IPS-15b (cell line): ENCODE measurements at regions not wholly inside any gene's neighbourhood (a gene's known extent, or its start where the extent isn't known, plus 50 kb on each side); places are given as distances from the start of the nearest gene placed in this dataset.

Source experiments
- H3K27me3 ChIP-seq: one replicate; pipeline ENCODE4 v1.6.1; 2013; ENCODE audit warnings: low read length; ENCODE audit not compliant: control insufficient read depth, insufficient read depth
- H3K36me3 ChIP-seq: one replicate; pipeline ENCODE4 v1.6.1; 2013; ENCODE audit warnings: low read length; ENCODE audit not compliant: control insufficient read depth, insufficient read depth
- H3K4me1 ChIP-seq: one replicate; pipeline ENCODE4 v1.6.1; 2013; ENCODE audit warnings: mild to moderate bottlenecking, low read length; ENCODE audit not compliant: control insufficient read depth, insufficient read depth
- H3K4me3 ChIP-seq: one replicate; pipeline ENCODE4 v1.5.1; 2013; ENCODE audit warnings: low read depth, low read length
- H3K9ac ChIP-seq: one replicate; pipeline ENCODE4 v1.6.1; 2013; ENCODE audit warnings: low read depth, mild to moderate bottlenecking, low read length
- H3K9me3 ChIP-seq: one replicate; pipeline ENCODE4 v1.6.1; 2013; ENCODE audit warnings: mild to moderate bottlenecking, low read length; ENCODE audit not compliant: control insufficient read depth, insufficient read depth

DNA sequence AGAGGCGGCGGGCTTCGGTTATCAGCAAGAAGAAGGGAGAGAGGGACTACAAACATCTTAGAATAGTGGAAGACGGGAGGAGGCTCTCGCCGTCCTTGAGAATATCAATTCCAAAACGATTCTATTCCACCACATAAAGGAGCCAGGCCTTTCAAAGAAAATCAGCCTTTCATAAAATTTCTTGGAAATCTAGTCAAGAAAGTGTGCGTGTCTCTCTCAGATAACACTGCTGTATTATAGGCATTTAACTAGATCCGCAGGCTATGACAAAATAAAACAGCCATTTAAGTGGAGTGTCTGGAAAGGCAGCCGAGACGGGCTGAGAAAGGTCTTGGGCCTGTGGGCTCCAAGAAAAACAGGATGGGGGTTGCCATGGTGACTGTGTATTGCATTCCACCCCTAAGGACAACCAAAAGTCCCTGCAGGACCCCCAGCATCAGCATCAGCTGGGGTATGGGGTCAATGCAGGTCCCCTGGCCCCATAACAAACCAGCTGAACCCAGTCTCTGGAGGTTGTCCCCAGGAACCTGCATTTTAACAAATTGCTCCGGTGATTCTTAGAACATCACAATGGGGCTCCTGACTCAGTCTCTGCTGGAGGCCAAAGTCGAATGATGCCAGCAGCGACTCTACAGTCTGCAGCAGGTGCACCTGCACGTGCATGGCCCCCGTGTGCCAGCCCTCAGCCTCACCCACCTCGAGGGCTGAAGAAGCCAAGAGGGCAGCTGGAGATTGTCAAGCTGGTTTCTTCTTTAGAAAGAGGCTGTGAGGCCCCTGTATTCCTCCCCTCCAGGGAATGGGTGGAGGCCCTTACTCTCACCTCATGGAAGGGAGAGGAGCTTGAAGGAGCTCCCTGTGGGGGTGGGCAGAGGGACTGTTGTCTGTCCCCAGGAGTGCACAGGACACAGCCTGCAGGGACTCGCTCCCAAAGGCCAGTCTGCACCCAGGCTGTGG lies 287.4 kb downstream of the NPHP4 start:
- H3K9ac ChIP-seq = no peak overlapping the region
- no peaks in the 10 kb centered on the region for H3K4me1 ChIP-seq
- no peaks in the 10 kb centered on the region for H3K36me3 ChIP-seq
- no peak overlapping the region for H3K4me3 ChIP-seq
- no peaks in the 10 kb centered on the region for H3K9me3 ChIP-seq
- H3K27me3 ChIP-seq = no peaks in the 10 kb centered on the region

DNA sequence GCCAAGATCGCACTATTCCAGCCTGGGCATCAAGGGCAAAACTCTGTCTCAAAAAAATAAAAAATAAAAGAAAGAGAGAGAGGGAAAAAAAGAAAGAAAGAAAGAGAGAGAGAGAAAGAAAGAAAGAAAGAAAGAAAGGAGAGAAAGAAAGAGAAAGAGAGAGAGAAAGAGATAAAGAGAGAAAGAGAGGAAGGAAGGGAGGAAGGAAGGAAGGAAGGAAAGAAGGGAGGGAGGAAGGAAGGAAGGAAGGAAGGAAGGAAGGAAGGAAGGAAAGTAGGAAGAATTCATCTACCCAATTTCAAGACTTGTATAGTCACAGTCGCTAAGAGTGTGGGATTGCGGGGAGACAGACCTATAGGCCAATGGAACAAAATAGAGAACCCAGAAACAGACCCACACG lies 290.6 kb downstream of the NPHP4 start:
- no peak overlapping the region for H3K4me3 ChIP-seq
- no peaks in the 10 kb centered on the region for H3K27me3 ChIP-seq
- no peaks in the 10 kb centered on the region for H3K9me3 ChIP-seq
- no peaks in the 10 kb centered on the region for H3K4me1 ChIP-seq
- H3K36me3 ChIP-seq = no peaks in the 10 kb centered on the region
- no peak overlapping the region for H3K9ac ChIP-seq

DNA sequence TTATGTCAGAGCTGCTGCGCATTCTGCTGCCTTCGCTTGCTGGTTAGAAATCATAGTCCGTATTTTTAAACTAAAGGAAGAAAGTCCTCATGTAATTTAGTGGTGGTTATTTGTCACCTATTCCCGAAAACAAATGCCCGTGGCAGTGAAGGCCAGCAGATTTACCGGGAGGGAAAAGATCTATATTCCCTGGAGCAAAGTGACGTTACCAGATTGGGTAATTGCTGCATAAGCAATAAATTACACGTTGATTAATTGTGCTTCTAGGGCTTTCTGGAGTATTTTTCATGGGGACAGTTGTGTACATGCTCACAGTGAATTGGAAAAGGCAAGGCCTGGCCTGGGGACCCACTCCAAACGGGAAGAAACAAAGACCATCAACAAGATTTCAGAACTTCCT lies 298.7 kb downstream of the NPHP4 start:
- Histone ChIP-seq H3K4me3 (no peak overlapping the region), H3K36me3 (no peaks in the 10 kb centered on the region), H3K9ac (no peak overlapping the region), H3K27me3 (no peaks in the 10 kb centered on the region), H3K4me1 (no peaks in the 10 kb centered on the region), H3K9me3 (no peaks in the 10 kb centered on the region)

DNA sequence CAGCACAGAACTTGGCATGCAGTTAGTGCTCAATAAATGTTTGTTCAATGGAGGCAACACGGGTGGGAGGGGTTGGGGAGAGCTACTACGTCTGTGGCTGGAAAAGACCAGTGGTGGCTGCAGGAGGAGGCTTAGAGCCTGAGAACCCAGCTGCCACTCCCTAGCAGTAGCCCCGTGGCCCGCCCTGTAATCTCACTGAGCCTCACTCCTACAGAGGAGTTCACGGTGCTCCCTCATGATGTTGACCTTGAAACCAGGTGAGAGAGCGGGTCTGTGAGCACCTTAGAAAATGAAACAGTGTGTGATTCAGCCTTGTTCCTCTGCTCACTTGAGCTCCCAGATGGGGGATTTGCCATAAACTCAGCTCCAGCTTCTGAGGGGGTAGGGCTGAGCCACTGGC lies 299.6 kb downstream of the NPHP4 start:
- no peaks in the 10 kb centered on the region for H3K27me3 ChIP-seq
- H3K9me3 ChIP-seq = no peaks in the 10 kb centered on the region
- no peaks in the 10 kb centered on the region for H3K36me3 ChIP-seq
- H3K4me1 ChIP-seq = no peaks in the 10 kb centered on the region
- no peak overlapping the region for H3K9ac ChIP-seq
- H3K4me3 ChIP-seq = no peak overlapping the region

DNA sequence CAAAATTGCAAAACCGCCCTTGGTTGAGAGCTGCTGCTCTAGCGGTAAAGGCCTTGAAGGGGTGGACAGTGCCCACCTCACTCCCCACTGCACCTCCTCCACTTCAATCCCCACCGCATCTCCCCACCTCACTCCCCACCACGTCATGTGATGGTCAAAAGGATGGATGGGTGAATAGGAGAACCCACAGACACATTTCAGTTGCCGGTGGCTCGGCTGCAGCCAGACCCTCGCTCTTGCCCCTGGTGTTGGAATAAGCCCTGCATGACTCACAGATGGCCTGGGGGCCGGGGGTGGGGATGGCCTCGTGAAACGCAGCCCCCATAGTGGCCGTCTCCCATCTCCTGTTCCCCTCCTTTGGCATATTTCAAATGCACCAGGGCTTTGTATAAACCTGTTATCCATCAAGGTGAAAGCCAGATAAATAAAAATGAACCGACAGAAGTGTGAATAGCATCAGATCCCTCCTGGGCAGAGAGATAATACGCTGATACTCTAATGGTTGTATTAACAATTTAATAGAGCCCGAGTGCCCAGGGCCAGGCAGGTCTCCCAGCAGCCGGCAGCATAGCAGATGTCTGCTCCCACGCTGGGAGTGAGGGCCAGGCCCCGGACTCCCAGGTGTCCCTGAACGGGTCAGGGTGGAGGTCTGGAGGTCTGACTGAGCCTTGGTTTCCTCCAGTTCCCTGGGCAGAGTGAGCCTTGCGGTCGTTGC lies 300.3 kb downstream of the NPHP4 start:
- no peaks in the 10 kb centered on the region for H3K9me3 ChIP-seq
- H3K4me1 ChIP-seq = no peaks in the 10 kb centered on the region
- no peak overlapping the region for H3K4me3 ChIP-seq
- no peaks in the 10 kb centered on the region for H3K36me3 ChIP-seq
- H3K9ac ChIP-seq = no peak overlapping the region
- no peaks in the 10 kb centered on the region for H3K27me3 ChIP-seq

DNA sequence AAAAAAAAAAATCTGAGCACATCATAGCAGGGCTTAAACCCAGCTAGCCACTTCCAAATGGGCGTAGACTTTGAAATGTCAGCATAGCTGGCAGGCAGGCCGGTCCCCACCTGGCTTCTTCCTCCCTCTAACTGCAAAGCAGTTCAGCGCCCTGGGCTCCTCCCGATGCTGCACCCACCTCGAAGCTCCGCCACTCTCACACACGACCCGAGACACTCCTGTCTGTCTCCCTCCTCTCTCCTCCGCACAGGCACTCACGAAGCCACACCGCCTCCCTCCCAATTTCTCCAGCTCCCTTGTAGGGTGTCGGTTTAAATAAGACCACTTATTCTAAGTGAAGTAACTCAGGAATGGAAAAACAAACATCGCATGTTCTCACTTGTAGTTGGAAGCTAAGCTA lies 301.3 kb downstream of the NPHP4 start:
- H3K27me3 ChIP-seq = no peaks in the 10 kb centered on the region
- H3K36me3 ChIP-seq = no peaks in the 10 kb centered on the region
- no peaks in the 10 kb centered on the region for H3K9me3 ChIP-seq
- no peaks in the 10 kb centered on the region for H3K4me1 ChIP-seq
- no peak overlapping the region for H3K9ac ChIP-seq
- H3K4me3 ChIP-seq = no peak overlapping the region

DNA sequence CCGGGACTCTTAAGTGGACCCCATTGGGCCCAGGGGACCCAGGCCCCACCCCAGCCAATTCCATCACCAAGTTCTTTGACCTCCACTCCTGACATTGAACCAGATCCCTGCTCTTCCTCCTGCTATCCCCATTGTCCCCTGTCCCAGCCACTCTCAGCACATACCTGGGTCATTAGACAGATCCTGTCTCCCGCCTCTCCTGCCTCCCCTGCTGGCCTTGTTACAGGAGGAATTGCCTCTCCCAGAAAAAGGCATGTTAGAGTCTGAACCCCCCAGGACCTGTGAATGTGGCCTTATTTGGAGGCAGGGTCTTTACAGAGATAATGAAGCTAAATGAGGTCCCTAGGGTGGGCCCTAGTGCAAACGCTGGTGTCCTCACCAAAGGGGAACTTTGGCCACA lies 301.9 kb downstream of the NPHP4 start:
- H3K9ac ChIP-seq = no peak overlapping the region
- no peaks in the 10 kb centered on the region for H3K9me3 ChIP-seq
- H3K4me1 ChIP-seq = no peaks in the 10 kb centered on the region
- no peaks in the 10 kb centered on the region for H3K27me3 ChIP-seq
- H3K36me3 ChIP-seq = no peaks in the 10 kb centered on the region
- H3K4me3 ChIP-seq = no peak overlapping the region

DNA sequence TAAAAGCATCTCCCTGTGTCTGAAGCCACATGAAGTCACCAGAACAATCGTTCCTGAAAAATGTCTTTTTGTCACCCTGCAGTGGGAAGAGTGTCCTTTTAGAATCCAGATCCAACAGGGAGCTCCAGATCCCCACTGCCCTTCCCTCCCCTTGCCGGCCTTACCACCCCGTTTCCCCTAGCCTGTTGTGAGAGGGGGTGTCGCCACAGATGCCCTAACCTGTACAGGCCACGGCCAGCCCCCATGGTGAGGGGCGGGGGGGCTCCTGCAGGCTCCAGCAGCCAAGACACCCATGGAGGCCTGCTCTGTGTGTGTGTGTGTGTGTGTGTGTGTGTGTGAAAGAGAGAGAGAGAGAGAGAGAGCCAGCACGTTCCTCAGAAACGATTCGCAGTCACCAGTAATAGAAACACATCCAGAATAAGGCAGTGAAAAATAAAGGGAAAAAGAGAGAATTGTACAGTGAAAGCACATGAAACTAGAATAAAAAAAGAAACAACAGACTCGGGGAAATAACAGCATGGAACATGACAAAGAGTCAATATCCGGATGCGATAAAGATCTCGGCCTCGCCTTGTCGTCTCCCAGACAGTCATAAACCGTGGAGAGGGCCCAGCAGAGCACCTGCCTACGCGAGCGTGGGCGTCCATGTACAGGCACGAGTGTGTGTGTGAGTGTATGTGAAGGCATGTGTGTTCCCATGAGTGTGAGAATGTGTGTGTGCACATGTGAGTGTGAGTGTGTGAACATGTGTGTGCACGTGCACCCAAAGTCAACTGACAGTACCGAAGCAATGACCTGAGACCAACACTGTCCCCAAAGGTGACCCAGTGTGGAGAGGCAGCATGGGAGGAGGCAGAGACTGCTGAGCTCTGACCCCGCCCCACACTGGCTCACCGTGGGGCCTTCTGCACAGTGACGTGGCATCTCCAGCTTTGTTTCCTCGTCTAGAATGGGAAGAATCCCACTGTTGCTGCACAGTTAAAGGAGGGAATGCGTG lies 303.8 kb downstream of the NPHP4 start:
- Histone ChIP-seq H3K4me1 (no peaks in the 10 kb centered on the region), H3K9me3 (no peaks in the 10 kb centered on the region), H3K27me3 (no peaks in the 10 kb centered on the region), H3K4me3 (no peak overlapping the region), H3K9ac (no peak overlapping the region), H3K36me3 (no peaks in the 10 kb centered on the region)

DNA sequence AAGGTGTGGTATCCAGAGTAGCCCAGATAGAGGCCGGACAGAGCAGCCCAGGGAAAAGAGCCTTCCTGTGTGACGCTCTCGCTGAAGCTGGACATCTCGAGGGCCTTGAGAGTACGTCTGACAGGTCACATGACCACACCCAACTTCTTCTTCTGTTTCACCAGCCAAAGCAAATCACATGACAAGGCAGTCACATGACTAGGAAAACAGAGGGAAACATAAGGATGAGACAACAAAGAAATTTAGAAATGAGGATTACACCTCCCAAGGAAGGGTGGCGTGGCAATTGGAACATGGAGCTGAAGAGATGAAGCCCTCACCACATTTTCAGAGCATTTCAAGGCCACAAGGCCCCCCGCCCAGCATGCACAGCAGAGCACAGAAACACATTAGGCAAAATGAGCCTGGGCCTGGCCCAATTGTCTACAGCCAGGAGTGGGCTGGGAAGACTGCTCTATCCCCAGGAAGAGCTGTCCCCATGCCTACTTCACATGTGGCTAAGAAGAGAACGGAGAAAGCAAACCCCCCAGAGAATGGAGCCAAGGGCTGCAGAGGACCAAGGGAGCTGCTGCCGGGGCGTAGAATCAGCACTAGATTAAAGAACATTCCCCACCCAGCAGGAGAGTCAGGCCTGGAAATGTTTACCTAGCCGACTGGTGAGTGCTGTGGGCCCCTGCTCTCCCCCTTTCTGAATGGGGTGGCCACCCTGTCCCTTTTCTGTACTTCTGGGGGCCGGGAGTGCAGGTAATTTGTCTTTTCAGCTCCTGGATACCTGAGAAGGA lies 305.1 kb downstream of the NPHP4 start:
- no peaks in the 10 kb centered on the region for H3K9me3 ChIP-seq
- H3K9ac ChIP-seq = no peak overlapping the region
- H3K36me3 ChIP-seq = no peaks in the 10 kb centered on the region
- no peaks in the 10 kb centered on the region for H3K27me3 ChIP-seq
- no peak overlapping the region for H3K4me3 ChIP-seq
- no peaks in the 10 kb centered on the region for H3K4me1 ChIP-seq

DNA sequence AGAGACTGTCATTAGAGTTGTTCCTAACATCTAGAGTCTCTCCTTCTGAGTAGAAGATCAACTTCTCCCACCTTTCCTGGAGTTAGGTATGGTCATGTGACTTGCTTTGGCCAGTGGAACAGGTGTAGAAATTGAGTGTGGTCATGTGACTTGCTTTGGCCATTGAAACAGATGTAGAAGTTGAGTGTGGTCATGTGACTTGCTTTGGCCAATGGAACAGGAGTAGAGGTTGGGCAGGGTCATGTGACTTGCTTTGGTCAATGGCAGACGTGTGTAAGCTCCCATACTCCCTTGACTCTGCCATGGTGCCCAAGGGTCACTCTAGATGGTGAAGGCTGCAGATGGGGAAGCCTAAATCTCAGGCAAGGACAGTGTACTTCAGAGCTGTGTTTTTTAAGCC lies 306.0 kb downstream of the NPHP4 start:
- Histone ChIP-seq H3K9ac (no peak overlapping the region), H3K4me3 (no peak overlapping the region), H3K36me3 (no peaks in the 10 kb centered on the region), H3K9me3 (no peaks in the 10 kb centered on the region), H3K27me3 (no peaks in the 10 kb centered on the region), H3K4me1 (no peaks in the 10 kb centered on the region)
